ENCODE measurements at regions not wholly inside any gene's neighbourhood (a gene's known extent, or its start where the extent isn't known, plus 50 kb on each side); places are given as distances from the start of the nearest gene placed in this dataset.
"Not testable (repeated sequence)": the region's sequence is repeated elsewhere in the genome, so short reads cannot be mapped to it uniquely, and the experiment has no call there.

- peaks cover 20% of the 10 kb centered on the region for H3K9me3 ChIP-seq (ENCODE audit: low read depth, low read length, poor library complexity, severe bottlenecking)
- intact Hi-C loops (cut with micrococcal nuclease; ENCODE audit: unreplicated experiment): no loop called here
- CTCF ChIA-PET: no interaction called here
- H3K27me3 ChIP-seq (replicated peaks; ENCODE audit: insufficient read depth, low read depth, low read length, poor library complexity): no peaks in the 10 kb centered on the region
- peak; percentile 79 for DNase-seq (ENCODE audit: low spot score)
- POLR2A ChIA-PET (ENCODE audit: low non-redundant PET): no interaction called here
- H3K4me3 ChIP-seq (ENCODE audit: low read depth, low read length, poor library complexity, severe bottlenecking): no peak overlapping the region
- H3K27ac ChIP-seq (ENCODE audit: low read depth, low read length, poor library complexity, severe bottlenecking): no peak overlapping the region
- H3K4me1 ChIP-seq (ENCODE audit: insufficient read depth, low read length, poor library complexity, severe bottlenecking): no peaks in the 10 kb centered on the region
- H3K36me3 ChIP-seq (ENCODE audit: insufficient read depth, low read length, poor library complexity, severe bottlenecking): no peaks in the 10 kb centered on the region
- BruUV-seq (replicated peaks): no TSS peak
- no peak for TF ChIP-seq CTCF (conservative IDR thresholded peaks at IDR 0.05; ENCODE audit: low read depth, low read length)
- no peak for TF ChIP-seq EZH2 (IDR thresholded peaks at IDR 0.05; ENCODE audit: borderline replicate concordance, low read depth, low read length, poor library complexity, severe bottlenecking)
Measured at GRCh38 chr11:97570636-97571035, 1180.8 kb downstream of the JRKL start.

- H3K4me3 ChIP-seq (ENCODE audit: low read depth, low read length, poor library complexity, severe bottlenecking); POLR2A ChIA-PET (ENCODE audit: low non-redundant PET); BruUV-seq (replicated peaks); H3K36me3 ChIP-seq (ENCODE audit: insufficient read depth, low read length, poor library complexity, severe bottlenecking); CTCF ChIA-PET; H3K4me1 ChIP-seq (ENCODE audit: insufficient read depth, low read length, poor library complexity, severe bottlenecking); H3K27ac ChIP-seq (ENCODE audit: low read depth, low read length, poor library complexity, severe bottlenecking); DNase-seq (ENCODE audit: low spot score); intact Hi-C loops (cut with micrococcal nuclease; ENCODE audit: unreplicated experiment); H3K27me3 ChIP-seq (replicated peaks; ENCODE audit: insufficient read depth, low read depth, low read length, poor library complexity): not testable (repeated sequence)
- peaks cover 15% of the 10 kb centered on the region for H3K9me3 ChIP-seq (ENCODE audit: low read depth, low read length, poor library complexity, severe bottlenecking)
Measured at GRCh38 chr11:97573771-97574170, 1184.0 kb downstream of the JRKL start.

GRCh38 chr11:97574976-97575665, 1185.3 kb downstream of the JRKL start:
- Histone ChIP-seq H3K9me3 (ENCODE audit: low read depth, low read length, poor library complexity, severe bottlenecking) (peaks cover 15% of the 10 kb centered on the region), H3K27me3 (replicated peaks; ENCODE audit: insufficient read depth, low read depth, low read length, poor library complexity) (no peaks in the 10 kb centered on the region), H3K27ac (ENCODE audit: low read depth, low read length, poor library complexity, severe bottlenecking) (no peak overlapping the region), H3K4me1 (ENCODE audit: insufficient read depth, low read length, poor library complexity, severe bottlenecking) (no peaks in the 10 kb centered on the region), H3K4me3 (ENCODE audit: low read depth, low read length, poor library complexity, severe bottlenecking) (no peak overlapping the region), H3K36me3 (ENCODE audit: insufficient read depth, low read length, poor library complexity, severe bottlenecking) (no peaks in the 10 kb centered on the region)
- no TSS peak for BruUV-seq (replicated peaks)
- POLR2A ChIA-PET (ENCODE audit: low non-redundant PET): no interaction called here
- DNase-seq (ENCODE audit: low spot score): no peak
- TF ChIP-seq CTCF (conservative IDR thresholded peaks at IDR 0.05; ENCODE audit: low read depth, low read length) (no peak), EZH2 (IDR thresholded peaks at IDR 0.05; ENCODE audit: borderline replicate concordance, low read depth, low read length, poor library complexity, severe bottlenecking) (no peak)
- CTCF ChIA-PET: no interaction called here
- intact Hi-C loops (cut with micrococcal nuclease; ENCODE audit: unreplicated experiment): no loop called here

Measured in A673 (cell line).